ENCODE measurements at regions not wholly inside any gene's neighbourhood (a gene's known extent, or its start where the extent isn't known, plus 50 kb on each side); places are given as distances from the start of the nearest gene placed in this dataset.

- Histone ChIP-seq H3K36me3 (no peaks in the 10 kb centered on the region), H3K27me3 (no peaks in the 10 kb centered on the region), H3K4me3 (no peak overlapping the region), H3K27ac (no peak overlapping the region), H3K4me1 (no peaks in the 10 kb centered on the region), H3K9me3 (no peaks in the 10 kb centered on the region)
- intact Hi-C loops (cut with DNase I; ENCODE audit: low total_unique reads) (no loop called here), in situ Hi-C loops (cut with MboI; ENCODE audit: low pct_ligation_motif_present in 1 of 4, low pct_unique_long_range_greater_than_20kb in 1 of 4, low sequenced_read_pairs in 3 of 4) (no loop called here)
- TF ChIP-seq EP300 (IDR thresholded peaks at IDR 0.05; ENCODE audit: low read depth) (no peak), POLR2AphosphoS5 (IDR thresholded peaks at IDR 0.05) (no peak), POLR2A (IDR thresholded peaks at IDR 0.05) (no peak), CTCF (IDR thresholded peaks at IDR 0.05) (no peak)
- WGBS, 2 donors (ENCODE audit: low coverage in 1 of 2): 65 to 70% methylated on average over 2 to 3 of the region's 3 CpGs
- DNase-seq: no peak
Observed at GRCh38 chr5:83787631-83788030, 67.0 kb upstream of the HAPLN1 start.

- in situ Hi-C loops (cut with MboI; ENCODE audit: low pct_ligation_motif_present in 1 of 4, low pct_unique_long_range_greater_than_20kb in 1 of 4, low sequenced_read_pairs in 3 of 4) (no loop called here), intact Hi-C loops (cut with DNase I; ENCODE audit: low total_unique reads) (no loop called here)
- H3K4me3 ChIP-seq: no peak overlapping the region
- H3K36me3 ChIP-seq: no peaks in the 10 kb centered on the region
- no peaks in the 10 kb centered on the region for H3K4me1 ChIP-seq
- TF ChIP-seq EP300 (IDR thresholded peaks at IDR 0.05; ENCODE audit: low read depth): no peak
- TF ChIP-seq POLR2A (IDR thresholded peaks at IDR 0.05): no peak
- no peak for TF ChIP-seq CTCF (IDR thresholded peaks at IDR 0.05)
- no peak for TF ChIP-seq POLR2AphosphoS5 (IDR thresholded peaks at IDR 0.05)
- no peaks in the 10 kb centered on the region for H3K9me3 ChIP-seq
- no peak for DNase-seq
- no peaks in the 10 kb centered on the region for H3K27me3 ChIP-seq
- H3K27ac ChIP-seq: no peak overlapping the region
- 83 to 86% methylated on average over 6 of the region's 6 CpGs for WGBS, 2 donors (ENCODE audit: low coverage in 1 of 2)
Observed at GRCh38 chr5:83785176-83785668, 64.6 kb upstream of the HAPLN1 start.

- H3K27ac ChIP-seq: no peak overlapping the region
- H3K9me3 ChIP-seq: no peaks in the 10 kb centered on the region
- H3K4me3 ChIP-seq: no peak overlapping the region
- 78 to 80% methylated on average over 3 of the region's 3 CpGs for WGBS, 2 donors (ENCODE audit: low coverage in 1 of 2)
- H3K27me3 ChIP-seq: no peaks in the 10 kb centered on the region
- H3K4me1 ChIP-seq: peaks cover 0 to 5% (median 0%) of the 10 kb centered on the region in 4 donors
- in situ Hi-C loops (cut with MboI; ENCODE audit: low pct_ligation_motif_present in 1 of 4, low pct_unique_long_range_greater_than_20kb in 1 of 4, low sequenced_read_pairs in 3 of 4): no loop called here
- TF ChIP-seq POLR2A (IDR thresholded peaks at IDR 0.05) (no peak), POLR2AphosphoS5 (IDR thresholded peaks at IDR 0.05) (no peak), CTCF (IDR thresholded peaks at IDR 0.05) (no peak), EP300 (IDR thresholded peaks at IDR 0.05; ENCODE audit: low read depth) (no peak)
- intact Hi-C loops (cut with DNase I; ENCODE audit: low total_unique reads): no loop called here
- no peak for DNase-seq
- no peaks in the 10 kb centered on the region for H3K36me3 ChIP-seq
Observed at GRCh38 chr5:83780699-83781350, 60.2 kb upstream of the HAPLN1 start.

- Histone ChIP-seq H3K4me3 (no peak overlapping the region), H3K9me3 (no peaks in the 10 kb centered on the region), H3K4me1 (peaks cover 0 to 5% (median 0%) of the 10 kb centered on the region in 4 donors), H3K27ac (no peak overlapping the region), H3K36me3 (no peaks in the 10 kb centered on the region), H3K27me3 (no peaks in the 10 kb centered on the region)
- intact Hi-C loops (cut with DNase I; ENCODE audit: low total_unique reads) (no loop called here), in situ Hi-C loops (cut with MboI; ENCODE audit: low pct_ligation_motif_present in 1 of 4, low pct_unique_long_range_greater_than_20kb in 1 of 4, low sequenced_read_pairs in 3 of 4) (no loop called here)
- no peak for DNase-seq
- TF ChIP-seq POLR2A (IDR thresholded peaks at IDR 0.05): no peak
- TF ChIP-seq CTCF (IDR thresholded peaks at IDR 0.05): no peak
- no peak for TF ChIP-seq EP300 (IDR thresholded peaks at IDR 0.05; ENCODE audit: low read depth)
- TF ChIP-seq POLR2AphosphoS5 (IDR thresholded peaks at IDR 0.05): no peak
Observed at GRCh38 chr5:83777856-83778255, 57.2 kb upstream of the HAPLN1 start.
